Upper lobe of left lung (tissue), 6 donors: ENCODE measurements at regions not wholly inside any gene's neighbourhood (a gene's known extent, or its start where the extent isn't known, plus 50 kb on each side); places are given as distances from the start of the nearest gene placed in this dataset.

Experiments used
- ATAC-seq, 2 donors: fragments of 200-7000 bp; cut with Tn5 transposase; one replicate each; pipeline ENCODE4 v1.9.1; 2022; ENCODE audit warnings: mild to moderate bottlenecking in 2 of 2, moderate library complexity in 2 of 2; ENCODE audit not compliant: low FRiP score in 2 of 2
- DNase-seq, 2 donors: peaks; one replicate each; pipeline ENCODE4 v3.0.0-alpha.2; 2019 to 2020
- H3K27ac ChIP-seq, 4 donors: fragments of 200-600 bp; sonication (generic); one replicate each; pipeline ENCODE4 v1.5.1; 2016 to 2019
- H3K27me3 ChIP-seq, 4 donors: fragments of 200-600 bp; sonication (generic); one replicate each; pipeline ENCODE4 v1.5.1; 2017 to 2019
- H3K36me3 ChIP-seq, 4 donors: fragments of 200-600 bp; sonication (generic); one replicate each; pipeline ENCODE4 v1.5.1; 2016 to 2019
- H3K4me1 ChIP-seq, 4 donors: fragments of 200-600 bp; sonication (generic); one replicate each; pipeline ENCODE4 v1.5.1; 2018 to 2019
- H3K4me3 ChIP-seq, 4 donors: fragments of 200-600 bp; sonication (generic); one replicate each; pipeline ENCODE4 v1.5.1; 2017 to 2019; ENCODE audit warnings: mild to moderate bottlenecking in 2 of 4, moderate library complexity in 1 of 4
- H3K9me3 ChIP-seq, 4 donors: fragments of 200-600 bp; sonication (generic); one replicate each; pipeline ENCODE4 v1.5.1; 2018 to 2019
- CTCF ChIP-seq, 6 experiments: fragments of 450-650 bp in 4 of 6; fragments of 200-600 bp in 2 of 6; sonication (generic) in 2 of 6; IDR thresholded peaks; one replicate each; pipeline ENCODE4 v1.5.1; 2016 to 2019; ENCODE audit warnings: antibody characterized with exemption in 6 of 6
- EP300 ChIP-seq, 4 donors: sonication (generic); formaldehyde crosslinking; IDR thresholded peaks; one replicate each; pipeline ENCODE4 v1.5.1; 2017; ENCODE audit warnings: antibody characterized with exemption in 4 of 4, control low read depth in 2 of 4
- POLR2A ChIP-seq, 4 donors: fragments of 450-650 bp; IDR thresholded peaks; one replicate each; pipeline ENCODE4 v1.5.1; 2016 to 2017; ENCODE audit warnings: antibody characterized with exemption in 4 of 4, mild to moderate bottlenecking in 2 of 4
- POLR2AphosphoS5 ChIP-seq, 2 donors: sonication (generic); formaldehyde crosslinking; IDR thresholded peaks; one replicate each; pipeline ENCODE4 v1.5.1; 2017; ENCODE audit warnings: antibody characterized with exemption in 2 of 2
- WGBS, 2 donors: methylation state at CpG; one replicate each; pipeline ENCODE4 v1.1.5; 2017 to 2018; 5-methylcytosine and 5-hydroxymethylcytosine counted together
- donor health status: DM: no; HTN: no; CAD: no; lungs with moderate emphysema.
- donor health status: DM: no; HTN: yes; CAD: no; lungs with severe emphysema.

GRCh38 chr2:237205561-237205971 is 119.9 kb downstream of the COPS8 start:
- 65 to 76% methylated on average over 8 of the region's 8 CpGs for whole genome bisulfite sequencing, 2 donors
- no peaks in the 10 kb centered on the region for H3K27me3 ChIP-seq

GRCh38 chr2:237207646-237208045 is 122.0 kb downstream of the COPS8 start:
- peaks cover 0 to 11% (median 5%) of the 10 kb centered on the region in 4 donors for H3K4me1 ChIP-seq
- no peak for TF ChIP-seq POLR2A (IDR thresholded peaks at IDR 0.05)
- no peak for TF ChIP-seq CTCF (IDR thresholded peaks at IDR 0.05)
- TF ChIP-seq POLR2AphosphoS5 (IDR thresholded peaks at IDR 0.05): peak; percentile 58 to 67
- H3K27ac ChIP-seq: no peak overlapping the region
- H3K36me3 ChIP-seq: no peaks in the 10 kb centered on the region
- no peak overlapping the region for H3K4me3 ChIP-seq
- ATAC-seq (peak; percentile 38 to 60), DNase-seq (peak in 1 of 2 donors; percentile 59)
- H3K9me3 ChIP-seq: no peaks in the 10 kb centered on the region
- no peaks in the 10 kb centered on the region for H3K27me3 ChIP-seq
- WGBS, 2 donors: 32% methylated on average over 7 of the region's 7 CpGs

More at GRCh38 chr2:237205561-237205971, 119.9 kb downstream of the COPS8 start:
- H3K36me3 ChIP-seq: no peaks in the 10 kb centered on the region
- peaks cover 0 to 11% (median 5%) of the 10 kb centered on the region in 4 donors for H3K4me1 ChIP-seq
- no peak for ATAC-seq
- H3K27ac ChIP-seq: peak overlapping the region in 1 of 4 donors; percentile 14
- DNase-seq: no peak
- H3K4me3 ChIP-seq: no peak overlapping the region
- TF ChIP-seq POLR2A (IDR thresholded peaks at IDR 0.05) (no peak), POLR2AphosphoS5 (IDR thresholded peaks at IDR 0.05) (no peak), EP300 (IDR thresholded peaks at IDR 0.05) (no peak), CTCF (IDR thresholded peaks at IDR 0.05) (no peak)
- no peaks in the 10 kb centered on the region for H3K9me3 ChIP-seq

DNA sequence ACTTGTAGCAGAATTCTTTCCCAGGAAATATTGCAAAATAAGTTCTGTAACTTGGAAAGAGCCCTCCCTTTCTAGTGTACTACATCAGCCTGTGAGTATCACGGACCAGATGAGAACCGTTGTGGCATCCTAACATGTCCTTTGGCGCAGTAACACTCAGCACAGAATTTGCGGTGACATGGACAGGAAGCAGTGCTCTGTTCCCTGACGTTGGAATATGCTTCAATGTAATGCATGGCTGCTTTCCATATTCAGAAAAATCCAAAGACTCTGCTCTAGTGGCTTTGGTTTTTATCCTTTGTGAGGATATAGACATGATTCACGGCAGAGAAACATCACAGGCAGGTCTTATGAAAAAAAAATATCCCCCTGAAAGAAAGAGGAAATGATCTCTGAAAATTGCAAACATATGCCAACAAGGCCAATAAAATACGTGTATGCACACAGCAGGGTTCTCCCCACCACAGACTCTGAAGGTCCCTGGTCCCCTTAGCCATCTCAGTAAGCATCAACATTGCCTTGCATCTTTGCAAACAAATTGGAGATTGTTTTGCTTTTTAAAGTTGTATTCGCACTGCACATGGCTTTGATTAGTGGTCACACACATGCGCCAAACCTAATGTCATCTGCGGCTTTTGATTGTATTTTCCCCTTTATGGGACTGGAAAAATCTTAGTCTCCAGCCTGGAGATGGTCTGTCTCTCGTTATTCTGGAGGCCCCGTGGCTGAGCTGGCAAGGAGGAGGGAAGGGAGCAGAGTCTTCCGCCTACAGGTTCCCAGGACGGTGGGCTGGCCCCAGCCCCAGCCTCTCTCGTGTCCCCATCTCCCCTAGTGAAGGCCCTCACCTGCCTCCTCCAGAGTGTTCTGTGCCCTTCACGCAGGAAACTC is 122.9 kb downstream of the COPS8 start:
- peak overlapping the region in 1 of 4 donors; percentile 20 for H3K27ac ChIP-seq
- peak in 1 of 2 donors; percentile 61 for ATAC-seq
- no peaks in the 10 kb centered on the region for H3K27me3 ChIP-seq
- H3K36me3 ChIP-seq: no peaks in the 10 kb centered on the region
- peaks cover 0 to 11% (median 5%) of the 10 kb centered on the region in 4 donors for H3K4me1 ChIP-seq
- no peak for DNase-seq
- TF ChIP-seq POLR2AphosphoS5 (IDR thresholded peaks at IDR 0.05): peak in 1 of 2 donors; percentile 24
- no peak for TF ChIP-seq POLR2A (IDR thresholded peaks at IDR 0.05)
- no peak for TF ChIP-seq CTCF (IDR thresholded peaks at IDR 0.05)
- no peak for TF ChIP-seq EP300 (IDR thresholded peaks at IDR 0.05)
- WGBS, 2 donors: 62 to 64% methylated on average over 16 of the region's 16 CpGs
- H3K9me3 ChIP-seq: no peaks in the 10 kb centered on the region
- H3K4me3 ChIP-seq: no peak overlapping the region

- Histone ChIP-seq H3K36me3 (no peaks in the 10 kb centered on the region), H3K9me3 (no peaks in the 10 kb centered on the region), H3K27ac (no peak overlapping the region), H3K4me3 (no peak overlapping the region), H3K4me1 (peaks cover 0 to 11% (median 6%) of the 10 kb centered on the region in 4 donors), H3K27me3 (no peaks in the 10 kb centered on the region)
- ATAC-seq (no peak), DNase-seq (no peak)
- TF ChIP-seq CTCF (IDR thresholded peaks at IDR 0.05): no peak
- TF ChIP-seq POLR2A (IDR thresholded peaks at IDR 0.05): no peak
- TF ChIP-seq POLR2AphosphoS5 (IDR thresholded peaks at IDR 0.05): no peak
- TF ChIP-seq EP300 (IDR thresholded peaks at IDR 0.05): no peak
- 79 to 83% methylated on average over 6 of the region's 6 CpGs for WGBS, 2 donors
Measured at GRCh38 chr2:237209885-237210284, 124.2 kb downstream of the COPS8 start.
